ENCODE measurements at regions not wholly inside any gene's neighbourhood (a gene's known extent, or its start where the extent isn't known, plus 50 kb on each side); places are given as distances from the start of the nearest gene placed in this dataset.

DNA sequence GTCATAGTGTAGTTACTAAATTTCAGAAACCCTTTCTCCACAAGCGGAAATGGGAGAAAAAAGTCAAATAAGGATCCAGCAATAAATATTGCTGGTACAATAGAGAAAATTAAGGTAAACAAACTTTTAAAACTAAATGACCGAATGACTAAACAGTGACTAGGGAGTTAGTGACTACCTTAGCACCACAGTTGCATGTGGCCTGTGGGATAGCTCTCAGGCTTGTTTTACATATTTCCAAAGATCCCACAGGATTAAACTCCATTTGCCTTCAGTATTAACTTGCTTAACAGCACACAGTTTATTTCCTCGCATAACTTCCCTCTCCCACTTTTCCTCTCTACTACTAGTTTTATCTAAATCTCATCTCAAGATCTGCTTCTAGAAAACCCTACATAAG, 824.3 kb upstream of the KLHL1 start:
- CTCF ChIA-PET = no interaction called here
- Histone ChIP-seq H3K27ac (ENCODE audit: low read depth in 2 of 2, low read length in 1 of 2) (no peak overlapping the region), H3K9me2 (no peaks in the 10 kb centered on the region), H3K4me3 (ENCODE audit: low read depth in 2 of 2, low read length in 1 of 2) (no peak overlapping the region), H3K4me1 (ENCODE audit: control insufficient read depth in 1 of 2, insufficient read depth in 2 of 2, low read depth in 1 of 2, low read length in 1 of 2) (no peaks in the 10 kb centered on the region), H4K20me1 (ENCODE audit: insufficient read depth) (no peaks in the 10 kb centered on the region), H2AFZ (ENCODE audit: low read depth) (no peak overlapping the region), H3K9me3 (no peaks in the 10 kb centered on the region; the same call in 1 of the 2 replicates), H3K4me2 (no peak overlapping the region), H3K36me3 (replicated peaks in 1 of 2; ENCODE audit: control insufficient read depth in 1 of 2, insufficient read depth in 2 of 2, low read length in 1 of 2) (no peaks in the 10 kb centered on the region), H3K27me3 (ENCODE audit: insufficient read depth) (no peaks in the 10 kb centered on the region), H3F3A (replicated peaks; ENCODE audit: insufficient read depth) (peaks cover 4% of the 10 kb centered on the region), H3K9ac (no peak overlapping the region), H3K79me2 (ENCODE audit: insufficient read depth) (no peaks in the 10 kb centered on the region)
- POLR2A ChIA-PET = no interaction called here
- 81% methylated on average over 3 of the region's 3 CpGs for WGBS (ENCODE audit: low lambda C conversion rate)
- TF ChIP-seq EZH2phosphoT487 (IDR thresholded peaks at IDR 0.05; ENCODE audit: borderline replicate concordance, low read depth) (no peak), FOSL2 (IDR thresholded peaks at IDR 0.05; ENCODE audit: borderline replicate concordance, low read depth) (no peak), TEAD4 (IDR thresholded peaks at IDR 0.05; ENCODE audit: borderline replicate concordance, insufficient read depth) (no peak), MXI1 (IDR thresholded peaks at IDR 0.05; ENCODE audit: low read depth, low read length) (no peak), GATA2 (CRISPR knock-in tag; IDR thresholded peaks at IDR 0.05) (no peak), ELF1 (IDR thresholded peaks at IDR 0.05) (no peak), MEF2A (IDR thresholded peaks at IDR 0.05; ENCODE audit: borderline replicate concordance, low read depth) (no peak), RAD21 (IDR thresholded peaks at IDR 0.05; ENCODE audit: low read length) (no peak)
- TF ChIP-seq, protein P1, sequence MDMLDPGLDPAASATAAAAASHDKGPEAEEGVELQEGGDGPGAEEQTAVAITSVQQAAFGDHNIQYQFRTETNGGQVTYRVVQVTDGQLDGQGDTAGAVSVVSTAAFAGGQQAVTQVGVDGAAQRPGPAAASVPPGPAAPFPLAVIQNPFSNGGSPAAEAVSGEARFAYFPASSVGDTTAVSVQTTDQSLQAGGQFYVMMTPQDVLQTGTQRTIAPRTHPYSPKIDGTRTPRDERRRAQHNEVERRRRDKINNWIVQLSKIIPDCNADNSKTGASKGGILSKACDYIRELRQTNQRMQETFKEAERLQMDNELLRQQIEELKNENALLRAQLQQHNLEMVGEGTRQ (IDR thresholded peaks at IDR 0.05; ENCODE audit: borderline replicate concordance, low read depth, low read length) = no peak
- TF ChIP-seq, protein P2, sequence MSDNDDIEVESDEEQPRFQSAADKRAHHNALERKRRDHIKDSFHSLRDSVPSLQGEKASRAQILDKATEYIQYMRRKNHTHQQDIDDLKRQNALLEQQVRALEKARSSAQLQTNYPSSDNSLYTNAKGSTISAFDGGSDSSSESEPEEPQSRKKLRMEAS (IDR thresholded peaks at IDR 0.05; ENCODE audit: low read depth) = no peak
- TF ChIP-seq, protein P3, sequence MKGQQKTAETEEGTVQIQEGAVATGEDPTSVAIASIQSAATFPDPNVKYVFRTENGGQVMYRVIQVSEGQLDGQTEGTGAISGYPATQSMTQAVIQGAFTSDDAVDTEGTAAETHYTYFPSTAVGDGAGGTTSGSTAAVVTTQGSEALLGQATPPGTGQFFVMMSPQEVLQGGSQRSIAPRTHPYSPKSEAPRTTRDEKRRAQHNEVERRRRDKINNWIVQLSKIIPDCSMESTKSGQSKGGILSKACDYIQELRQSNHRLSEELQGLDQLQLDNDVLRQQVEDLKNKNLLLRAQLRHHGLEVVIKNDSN (IDR thresholded peaks at IDR 0.05; ENCODE audit: borderline replicate concordance, low read depth) = no peak
- TF ChIP-seq, protein P4, sequence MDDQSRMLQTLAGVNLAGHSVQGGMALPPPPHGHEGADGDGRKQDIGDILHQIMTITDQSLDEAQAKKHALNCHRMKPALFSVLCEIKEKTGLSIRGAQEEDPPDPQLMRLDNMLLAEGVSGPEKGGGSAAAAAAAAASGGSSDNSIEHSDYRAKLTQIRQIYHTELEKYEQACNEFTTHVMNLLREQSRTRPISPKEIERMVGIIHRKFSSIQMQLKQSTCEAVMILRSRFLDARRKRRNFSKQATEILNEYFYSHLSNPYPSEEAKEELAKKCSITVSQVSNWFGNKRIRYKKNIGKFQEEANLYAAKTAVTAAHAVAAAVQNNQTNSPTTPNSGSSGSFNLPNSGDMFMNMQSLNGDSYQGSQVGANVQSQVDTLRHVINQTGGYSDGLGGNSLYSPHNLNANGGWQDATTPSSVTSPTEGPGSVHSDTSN (IDR thresholded peaks at IDR 0.05) = no peak
- TF ChIP-seq, protein P5, sequence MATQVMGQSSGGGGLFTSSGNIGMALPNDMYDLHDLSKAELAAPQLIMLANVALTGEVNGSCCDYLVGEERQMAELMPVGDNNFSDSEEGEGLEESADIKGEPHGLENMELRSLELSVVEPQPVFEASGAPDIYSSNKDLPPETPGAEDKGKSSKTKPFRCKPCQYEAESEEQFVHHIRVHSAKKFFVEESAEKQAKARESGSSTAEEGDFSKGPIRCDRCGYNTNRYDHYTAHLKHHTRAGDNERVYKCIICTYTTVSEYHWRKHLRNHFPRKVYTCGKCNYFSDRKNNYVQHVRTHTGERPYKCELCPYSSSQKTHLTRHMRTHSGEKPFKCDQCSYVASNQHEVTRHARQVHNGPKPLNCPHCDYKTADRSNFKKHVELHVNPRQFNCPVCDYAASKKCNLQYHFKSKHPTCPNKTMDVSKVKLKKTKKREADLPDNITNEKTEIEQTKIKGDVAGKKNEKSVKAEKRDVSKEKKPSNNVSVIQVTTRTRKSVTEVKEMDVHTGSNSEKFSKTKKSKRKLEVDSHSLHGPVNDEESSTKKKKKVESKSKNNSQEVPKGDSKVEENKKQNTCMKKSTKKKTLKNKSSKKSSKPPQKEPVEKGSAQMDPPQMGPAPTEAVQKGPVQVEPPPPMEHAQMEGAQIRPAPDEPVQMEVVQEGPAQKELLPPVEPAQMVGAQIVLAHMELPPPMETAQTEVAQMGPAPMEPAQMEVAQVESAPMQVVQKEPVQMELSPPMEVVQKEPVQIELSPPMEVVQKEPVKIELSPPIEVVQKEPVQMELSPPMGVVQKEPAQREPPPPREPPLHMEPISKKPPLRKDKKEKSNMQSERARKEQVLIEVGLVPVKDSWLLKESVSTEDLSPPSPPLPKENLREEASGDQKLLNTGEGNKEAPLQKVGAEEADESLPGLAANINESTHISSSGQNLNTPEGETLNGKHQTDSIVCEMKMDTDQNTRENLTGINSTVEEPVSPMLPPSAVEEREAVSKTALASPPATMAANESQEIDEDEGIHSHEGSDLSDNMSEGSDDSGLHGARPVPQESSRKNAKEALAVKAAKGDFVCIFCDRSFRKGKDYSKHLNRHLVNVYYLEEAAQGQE (IDR thresholded peaks at IDR 0.05; ENCODE audit: low read depth, low read length) = no peak
- TF ChIP-seq, protein P6, sequence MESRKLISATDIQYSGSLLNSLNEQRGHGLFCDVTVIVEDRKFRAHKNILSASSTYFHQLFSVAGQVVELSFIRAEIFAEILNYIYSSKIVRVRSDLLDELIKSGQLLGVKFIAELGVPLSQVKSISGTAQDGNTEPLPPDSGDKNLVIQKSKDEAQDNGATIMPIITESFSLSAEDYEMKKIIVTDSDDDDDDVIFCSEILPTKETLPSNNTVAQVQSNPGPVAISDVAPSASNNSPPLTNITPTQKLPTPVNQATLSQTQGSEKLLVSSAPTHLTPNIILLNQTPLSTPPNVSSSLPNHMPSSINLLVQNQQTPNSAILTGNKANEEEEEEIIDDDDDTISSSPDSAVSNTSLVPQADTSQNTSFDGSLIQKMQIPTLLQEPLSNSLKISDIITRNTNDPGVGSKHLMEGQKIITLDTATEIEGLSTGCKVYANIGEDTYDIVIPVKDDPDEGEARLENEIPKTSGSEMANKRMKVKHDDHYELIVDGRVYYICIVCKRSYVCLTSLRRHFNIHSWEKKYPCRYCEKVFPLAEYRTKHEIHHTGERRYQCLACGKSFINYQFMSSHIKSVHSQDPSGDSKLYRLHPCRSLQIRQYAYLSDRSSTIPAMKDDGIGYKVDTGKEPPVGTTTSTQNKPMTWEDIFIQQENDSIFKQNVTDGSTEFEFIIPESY (IDR thresholded peaks at IDR 0.05; ENCODE audit: borderline replicate concordance, low read depth) = no peak
- no peak for DNase-seq
